ENCODE measurements at regions not wholly inside any gene's neighbourhood (a gene's known extent, or its start where the extent isn't known, plus 50 kb on each side); places are given as distances from the start of the nearest gene placed in this dataset.

DNA sequence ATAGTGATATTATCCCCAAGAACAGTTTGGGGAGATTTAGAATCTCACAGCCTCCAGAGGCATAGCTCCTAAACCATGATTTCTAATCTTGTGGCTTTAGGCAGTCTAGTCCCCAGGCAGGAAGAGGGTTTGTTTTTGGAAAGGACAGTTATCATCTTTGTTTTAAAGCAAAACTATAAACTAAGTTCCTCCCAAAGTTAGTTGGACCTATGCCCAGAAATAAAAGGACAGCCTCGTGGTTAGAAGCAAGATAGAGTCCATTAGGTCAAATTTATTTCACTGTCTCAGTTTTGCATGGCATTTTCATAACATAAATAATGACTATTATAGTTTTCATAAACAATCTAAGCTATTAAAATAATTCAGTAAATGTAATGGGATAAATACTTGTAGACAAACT, 120.5 kb downstream of the MAGEC2 start:
- TF ChIP-seq POLR2A (IDR thresholded peaks at IDR 0.05; ENCODE audit: extremely low read depth, insufficient read length) = no peak
- TF ChIP-seq, protein P1, sequence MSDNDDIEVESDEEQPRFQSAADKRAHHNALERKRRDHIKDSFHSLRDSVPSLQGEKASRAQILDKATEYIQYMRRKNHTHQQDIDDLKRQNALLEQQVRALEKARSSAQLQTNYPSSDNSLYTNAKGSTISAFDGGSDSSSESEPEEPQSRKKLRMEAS (IDR thresholded peaks at IDR 0.05; ENCODE audit: low read depth, low read length) = no peak
